Suprapubic skin (tissue), 3 donors: ENCODE measurements at regions not wholly inside any gene's neighbourhood (a gene's known extent, or its start where the extent isn't known, plus 50 kb on each side); places are given as distances from the start of the nearest gene placed in this dataset.

Experiments
- CTCF ChIP-seq, 2 donors: fragments of 200-600 bp in 1 of 2; fragments of 450-650 bp in 1 of 2; sonication (generic) in 1 of 2; IDR thresholded peaks; one replicate each; pipeline ENCODE4 v1.5.1; 2016 to 2019; ENCODE audit warnings: antibody characterized with exemption in 2 of 2, mild to moderate bottlenecking in 1 of 2, moderate library complexity in 1 of 2
- EP300 ChIP-seq: sonication (generic); formaldehyde crosslinking; IDR thresholded peaks from one replicate; pipeline ENCODE4 v1.6.1; 2017; ENCODE audit warnings: antibody characterized with exemption
- POLR2A ChIP-seq, 2 donors: fragments of 450-650 bp; IDR thresholded peaks; one replicate each; pipeline ENCODE4 v1.6.1; 2017; ENCODE audit warnings: antibody characterized with exemption in 2 of 2, mild to moderate bottlenecking in 2 of 2, moderate library complexity in 2 of 2

- TF ChIP-seq CTCF (IDR thresholded peaks at IDR 0.05), result no peak
- no peak for TF ChIP-seq POLR2A (IDR thresholded peaks at IDR 0.05)
- no peak for TF ChIP-seq EP300
These were observed 283.0 kb upstream of the FN1 start for GRCh38 chr2:215718890-215719289.
